ENCODE measurements at regions not wholly inside any gene's neighbourhood (a gene's known extent, or its start where the extent isn't known, plus 50 kb on each side); places are given as distances from the start of the nearest gene placed in this dataset.

- Histone ChIP-seq H3K4me1 (ENCODE audit: control insufficient read depth in 2 of 2, insufficient read depth in 2 of 2, low read length in 2 of 2) (no peaks in the 10 kb centered on the region), H3K4me3 (ENCODE audit: control extremely low read depth in 1 of 5, extremely low read depth in 1 of 5, insufficient read depth in 1 of 5, low read depth in 2 of 5, low read length in 4 of 5) (no peak overlapping the region), H3K9ac (ENCODE audit: low read length) (no peak overlapping the region), H3K27ac (ENCODE audit: low read length in 2 of 2) (no peak overlapping the region), H3K9me3 (ENCODE audit: control extremely low read depth in 1 of 3, control insufficient read depth in 2 of 3, insufficient read depth in 1 of 3, low read length in 2 of 3) (no peaks in the 10 kb centered on the region), H3K27me3 (replicated peaks in 1 of 4; ENCODE audit: control extremely low read depth in 1 of 4, control insufficient read depth in 3 of 4, insufficient read depth in 4 of 4, low read length in 3 of 4) (no peaks in the 10 kb centered on the region), H2AFZ (ENCODE audit: insufficient read depth, low read depth, low read length, poor library complexity, severe bottlenecking) (no peak overlapping the region), H3K4me2 (replicated peaks; ENCODE audit: low read depth, low read length, poor library complexity, severe bottlenecking) (no peak overlapping the region), H3K36me3 (replicated peaks in 1 of 2; ENCODE audit: control extremely low read depth in 1 of 2, control insufficient read depth in 1 of 2, extremely low read depth in 1 of 2, insufficient read depth in 2 of 2, low read length in 1 of 2) (no peaks in the 10 kb centered on the region), H4K20me1 (ENCODE audit: control insufficient read depth, insufficient read depth, low read length, poor library complexity, severe bottlenecking) (no peaks in the 10 kb centered on the region), H3K79me2 (ENCODE audit: control insufficient read depth, insufficient read depth, low read length) (no peaks in the 10 kb centered on the region)
- CTCF ChIA-PET = no interaction called here
- Mint-ChIP-seq H3K27ac (no peak overlapping the region), H3K4me3 (no peak overlapping the region), H3K9me3 (ENCODE audit: insufficient read depth) (no peaks in the 10 kb centered on the region), H3K27me3 (no peaks in the 10 kb centered on the region), H3K4me1 (no peaks in the 10 kb centered on the region)
- intact Hi-C loops (cut with micrococcal nuclease) = no loop called here
- POLR2A ChIA-PET = no interaction called here
- TF ChIP-seq EZH2 (IDR thresholded peaks at IDR 0.05; ENCODE audit: borderline replicate concordance, insufficient read depth, low read depth, low read length, poor library complexity, severe bottlenecking) (no peak), CTCF (IDR thresholded peaks at IDR 0.05) (no peak)
- 91% methylated on average over 8 of the region's 8 CpGs for WGBS (ENCODE audit: insufficient coverage)
- DNase-seq (no peak), ATAC-seq (ENCODE audit: low read depth) (no peak)
These were observed 197.1 kb upstream of the CXCL12 start for GRCh38 chr10:44581996-44582395.

DNA sequence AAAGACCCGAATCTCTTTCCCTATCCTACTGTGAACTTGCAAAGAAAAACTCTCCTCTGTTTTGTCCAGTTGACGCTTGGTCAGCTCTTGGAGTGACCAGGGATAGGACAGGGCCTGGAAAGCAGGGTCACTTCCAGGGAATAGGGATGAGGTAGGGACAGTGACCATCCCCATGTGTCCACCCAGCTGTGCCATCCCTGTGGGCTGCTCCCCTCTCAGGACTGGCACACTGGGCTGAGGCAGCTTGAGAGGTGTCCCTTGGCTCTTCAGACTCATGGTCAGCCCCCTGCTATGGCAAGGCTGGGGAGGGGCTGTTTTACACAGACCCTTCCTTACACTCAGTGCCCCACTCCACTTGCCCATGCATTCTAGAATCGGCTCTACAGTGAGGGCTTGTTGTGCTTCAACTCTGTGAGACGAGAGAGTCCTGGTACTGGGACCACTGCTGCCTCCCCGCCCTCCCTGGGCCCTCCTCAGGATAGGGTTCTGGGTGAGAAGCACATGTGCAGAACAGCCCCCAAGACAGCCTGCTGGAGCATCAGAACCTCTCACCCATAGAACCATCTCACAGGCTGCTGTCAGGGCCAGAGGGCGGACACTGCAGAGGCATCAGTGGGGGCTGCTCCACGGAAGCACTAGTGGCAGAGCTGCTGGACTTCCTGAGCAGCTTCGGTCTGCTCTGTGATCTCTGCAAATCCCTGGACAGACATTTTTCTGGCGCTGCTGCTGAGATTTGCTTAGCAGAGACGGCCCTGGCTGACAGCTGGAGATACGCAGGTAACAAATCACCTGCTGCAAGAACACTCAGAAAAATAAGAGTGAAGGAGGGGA lies 202.8 kb upstream of the CXCL12 start:
- H3K27me3 Mint-ChIP-seq = peaks cover 3% of the 10 kb centered on the region
- no peaks in the 10 kb centered on the region for H3K79me2 ChIP-seq (ENCODE audit: control insufficient read depth, insufficient read depth, low read length)
- no peaks in the 10 kb centered on the region for H3K36me3 ChIP-seq (replicated peaks in 1 of 2; ENCODE audit: control extremely low read depth in 1 of 2, control insufficient read depth in 1 of 2, extremely low read depth in 1 of 2, insufficient read depth in 2 of 2, low read length in 1 of 2)
- ATAC-seq (ENCODE audit: low read depth) = no peak
- TF ChIP-seq CTCF (IDR thresholded peaks at IDR 0.05) (no peak), EZH2 (IDR thresholded peaks at IDR 0.05; ENCODE audit: borderline replicate concordance, insufficient read depth, low read depth, low read length, poor library complexity, severe bottlenecking) (no peak)
- H2AFZ ChIP-seq (ENCODE audit: insufficient read depth, low read depth, low read length, poor library complexity, severe bottlenecking) = no peak overlapping the region
- H4K20me1 ChIP-seq (ENCODE audit: control insufficient read depth, insufficient read depth, low read length, poor library complexity, severe bottlenecking) = no peaks in the 10 kb centered on the region
- no peak overlapping the region for H3K27ac ChIP-seq (ENCODE audit: low read length in 2 of 2)
- H3K27ac Mint-ChIP-seq = no peak overlapping the region
- H3K9me3 Mint-ChIP-seq (ENCODE audit: insufficient read depth) = no peaks in the 10 kb centered on the region
- ChIA-PET POLR2A (no interaction called here), CTCF (no interaction called here)
- no peak overlapping the region for H3K4me3 Mint-ChIP-seq
- H3K4me3 ChIP-seq (ENCODE audit: control extremely low read depth in 1 of 5, extremely low read depth in 1 of 5, insufficient read depth in 1 of 5, low read depth in 2 of 5, low read length in 4 of 5) = no peak overlapping the region
- H3K4me1 ChIP-seq (ENCODE audit: control insufficient read depth in 2 of 2, insufficient read depth in 2 of 2, low read length in 2 of 2) = no peaks in the 10 kb centered on the region
- intact Hi-C loops (cut with micrococcal nuclease) = no loop called here
- whole genome bisulfite sequencing (ENCODE audit: insufficient coverage) = 77% methylated on average over 9 of the region's 11 CpGs
- H3K4me2 ChIP-seq (replicated peaks; ENCODE audit: low read depth, low read length, poor library complexity, severe bottlenecking) = no peak overlapping the region
- H3K9ac ChIP-seq (ENCODE audit: low read length) = no peak overlapping the region
- no peaks in the 10 kb centered on the region for H3K9me3 ChIP-seq (ENCODE audit: control extremely low read depth in 1 of 3, control insufficient read depth in 2 of 3, insufficient read depth in 1 of 3, low read length in 2 of 3)
- H3K4me1 Mint-ChIP-seq = no peaks in the 10 kb centered on the region
- no peak for DNase-seq
- H3K27me3 ChIP-seq (replicated peaks in 1 of 4; ENCODE audit: control extremely low read depth in 1 of 4, control insufficient read depth in 3 of 4, insufficient read depth in 4 of 4, low read length in 3 of 4) = no peaks in the 10 kb centered on the region

Data from B cell (primary cell).